ENCODE measurements at regions not wholly inside any gene's neighbourhood (a gene's known extent, or its start where the extent isn't known, plus 50 kb on each side); places are given as distances from the start of the nearest gene placed in this dataset.

DNA sequence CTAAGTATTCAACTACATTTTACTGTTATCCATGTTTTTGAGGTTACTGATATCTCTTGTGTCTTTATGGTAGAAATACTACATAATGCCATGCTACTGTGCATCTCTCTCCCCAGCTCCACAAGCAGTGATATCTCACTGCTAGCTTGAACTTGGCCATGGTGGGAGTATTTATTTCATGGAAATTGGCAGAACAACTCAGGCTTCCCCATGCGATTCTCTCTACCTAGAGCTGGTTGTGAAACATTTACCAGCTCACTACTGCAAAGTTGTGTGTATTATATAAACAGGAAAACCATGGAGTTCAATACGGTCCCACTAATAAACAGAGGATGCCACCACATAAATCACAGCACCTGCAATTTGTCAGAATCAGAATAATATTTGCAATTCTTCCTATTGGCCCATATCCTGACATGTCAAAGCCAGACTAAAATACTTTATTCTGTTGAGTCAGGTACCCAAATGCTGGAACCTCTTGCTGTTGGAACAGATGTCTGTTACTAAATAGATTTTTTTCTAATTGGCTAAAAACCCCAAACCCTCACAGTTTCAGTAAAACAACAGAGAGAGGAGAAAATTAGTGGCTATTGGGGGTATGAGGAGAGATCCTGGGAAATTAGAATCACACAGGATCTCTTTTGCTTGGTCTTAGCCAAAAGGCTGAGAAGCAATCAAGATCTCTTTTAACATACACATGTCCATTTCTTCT is 91.4 kb upstream of the SLC10A2 start:
- TF ChIP-seq CTCF (IDR thresholded peaks at IDR 0.05) (no peak), POLR2A (IDR thresholded peaks at IDR 0.05) (no peak)

All from thyroid gland (tissue), 4 donors.